NCI-H2029 (cell line): ENCODE measurements at regions not wholly inside any gene's neighbourhood (a gene's known extent, or its start where the extent isn't known, plus 50 kb on each side); places are given as distances from the start of the nearest gene placed in this dataset.
"Not testable (repeated sequence)": the region's sequence is repeated elsewhere in the genome, so short reads cannot be mapped to it uniquely, and the experiment has no call there.

Experiments
- DNase-seq: peaks from one replicate; lab custom pipeline; 2025; lab: John Stamatoyannopoulos, UW

DNA sequence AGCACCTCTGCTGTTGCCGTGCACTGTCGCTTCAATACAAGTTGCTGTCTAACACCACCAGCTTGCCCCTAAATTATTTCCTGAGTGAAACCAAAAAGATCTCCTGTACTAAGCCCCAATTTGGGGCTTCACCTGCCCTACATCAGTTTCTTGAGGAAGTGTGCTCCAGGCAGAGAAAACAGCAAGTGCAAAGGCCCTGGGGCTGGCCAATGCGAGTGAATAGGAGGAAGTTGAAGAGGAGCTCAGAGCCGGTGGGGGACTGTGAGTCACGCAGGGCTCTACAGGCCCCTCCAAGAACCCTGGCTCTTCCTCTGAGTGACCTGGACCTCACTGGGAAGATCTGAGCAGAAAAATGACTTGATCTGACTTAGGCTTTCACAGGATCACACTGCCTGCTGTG lies 117.2 kb downstream of the IPO8 start:
- no peak for DNase-seq

DNA sequence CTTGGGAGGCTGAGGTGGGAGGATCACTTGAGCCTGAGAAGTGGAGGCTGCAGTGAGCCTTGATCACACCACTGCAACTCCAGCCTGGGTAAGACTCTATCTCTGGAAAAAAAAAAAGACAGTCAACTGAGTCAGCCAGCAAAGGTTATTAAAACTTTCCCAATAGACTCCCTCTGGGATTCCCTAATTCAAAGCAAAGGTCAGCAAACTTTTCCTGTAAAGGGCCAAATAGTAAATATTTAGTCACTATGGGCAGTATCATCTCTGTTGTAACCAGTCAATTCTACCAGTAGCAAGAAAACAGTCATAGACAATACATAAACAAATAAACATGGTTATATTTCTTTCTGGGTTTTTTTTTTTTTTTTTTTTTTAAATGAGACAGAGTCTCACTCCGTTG lies 122.5 kb downstream of the IPO8 start:
- DNase-seq: no peak

DNA sequence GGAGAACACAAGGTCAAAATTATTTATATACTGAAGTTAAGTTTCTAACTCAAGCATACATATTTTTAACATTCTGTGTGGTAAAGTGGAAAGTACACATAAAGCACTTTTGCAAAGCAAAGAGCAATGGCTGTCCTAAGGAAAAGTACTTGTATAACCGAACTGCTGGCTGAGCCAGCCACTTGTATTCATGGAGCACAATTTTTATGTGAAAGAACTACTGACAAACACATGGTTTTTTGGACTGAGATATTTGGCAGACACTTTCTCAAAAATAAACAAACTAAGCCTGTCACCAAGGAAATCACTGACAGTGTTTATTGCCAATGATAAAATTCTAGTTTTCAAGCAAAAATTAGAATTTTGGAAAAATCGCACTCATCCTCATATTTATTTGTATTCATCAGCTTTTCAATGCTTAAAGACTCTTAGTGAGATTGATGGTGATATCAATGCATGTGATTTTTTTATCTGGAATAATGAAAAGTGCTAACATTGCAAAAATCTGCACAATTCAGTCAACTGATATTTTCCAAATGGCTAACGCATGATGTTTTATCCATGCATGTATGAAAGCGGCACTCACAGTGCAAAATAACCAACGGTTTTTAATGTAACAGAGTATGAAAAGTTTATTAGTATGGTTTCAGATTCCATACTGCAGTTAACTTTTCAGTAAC lies 125.3 kb downstream of the IPO8 start:
- DNase-seq: no peak

DNA sequence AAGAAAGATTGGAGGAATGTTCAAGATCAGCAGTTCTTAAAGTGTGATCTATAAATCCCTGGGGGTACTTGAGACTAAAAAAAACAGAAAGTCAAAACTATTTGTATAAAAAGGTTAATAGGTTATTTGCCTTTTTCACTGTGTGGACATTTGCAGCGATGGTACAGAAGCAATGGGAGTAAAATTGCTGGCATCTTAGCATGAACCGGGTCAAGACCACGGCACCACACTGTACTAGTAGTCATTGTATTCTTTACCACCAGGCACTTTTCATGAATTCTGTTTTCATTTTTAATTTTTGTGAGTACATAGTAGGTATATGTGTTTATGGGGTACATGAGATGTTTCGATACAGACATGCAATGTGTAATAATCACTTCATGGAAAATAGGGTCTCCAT lies 126.2 kb downstream of the IPO8 start:
- DNase-seq: no peak

DNA sequence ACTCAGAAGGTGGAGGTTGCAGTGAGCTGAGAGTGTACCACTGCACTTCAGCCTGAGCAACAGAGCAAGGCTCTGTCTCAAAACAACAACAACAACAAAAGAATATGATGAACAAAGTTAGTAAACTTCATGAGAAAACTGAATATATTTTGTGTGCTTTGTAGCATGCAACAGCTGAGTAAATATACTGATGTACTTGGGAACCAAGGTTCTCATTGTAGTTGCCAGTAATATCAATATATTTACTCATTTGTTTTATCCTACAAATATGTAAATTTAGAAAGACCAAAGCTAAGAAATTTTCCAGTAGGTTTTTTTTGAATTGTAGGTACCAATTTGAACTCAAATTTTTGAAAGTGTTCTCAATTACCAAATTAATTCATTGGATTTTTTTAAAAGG lies 127.2 kb downstream of the IPO8 start:
- DNase-seq: no peak

DNA sequence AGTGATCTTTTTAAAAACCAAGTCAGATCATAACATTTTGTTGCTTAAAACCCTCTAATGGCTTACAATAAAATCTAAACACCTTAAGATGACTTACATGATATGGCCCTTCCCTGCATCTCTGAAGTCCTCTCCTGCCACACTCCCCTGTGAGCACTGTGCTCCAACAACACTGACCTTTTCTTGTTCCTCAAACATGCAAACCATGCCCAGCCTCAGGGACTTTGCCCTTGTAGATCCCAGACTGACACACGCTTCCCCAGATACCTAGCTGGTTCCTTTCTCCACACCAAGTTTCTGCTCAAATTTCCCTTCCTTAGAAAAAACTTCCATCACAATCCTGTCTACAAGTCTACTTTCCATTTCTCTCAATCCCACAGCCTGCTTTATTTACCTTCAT lies 128.6 kb downstream of the IPO8 start:
- no peak for DNase-seq

DNA sequence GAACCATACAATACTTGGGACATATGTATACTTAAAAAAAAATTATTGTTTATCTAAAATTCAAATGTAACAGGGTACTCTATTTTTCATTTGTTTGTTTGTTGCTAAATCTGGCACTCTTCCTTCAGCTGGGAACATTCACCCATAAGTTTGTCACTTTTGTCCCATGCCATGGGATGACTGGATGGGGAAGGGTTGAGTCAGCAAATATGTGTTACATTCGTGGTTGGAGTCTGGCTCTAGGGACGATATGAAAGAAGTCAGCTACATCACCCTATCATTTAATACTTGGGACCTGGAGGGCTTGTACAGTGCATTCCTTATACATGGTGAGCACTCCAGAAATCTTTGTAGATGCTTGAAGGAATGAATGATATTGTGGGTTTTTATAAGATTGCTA lies 131.3 kb downstream of the IPO8 start:
- no peak for DNase-seq

DNA sequence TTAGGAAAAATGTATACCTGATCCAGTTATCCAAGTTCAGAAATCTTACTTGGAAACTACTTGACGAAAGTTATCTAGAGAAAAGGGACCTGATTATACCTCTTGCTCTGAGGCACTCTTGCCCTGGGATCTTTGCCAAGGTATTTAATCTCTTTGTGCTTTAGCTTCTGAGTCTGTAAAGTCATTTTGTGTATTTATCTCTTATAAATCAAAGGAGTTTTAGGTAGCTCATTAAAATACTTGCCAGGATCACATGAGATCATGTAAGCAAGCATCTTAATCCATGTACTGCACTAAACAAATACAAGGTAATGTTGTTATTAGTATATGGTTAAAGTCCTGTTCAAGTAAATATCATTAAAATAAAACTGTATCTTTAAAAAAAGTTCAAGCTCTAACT lies 147.5 kb downstream of the IPO8 start:
- no peak for DNase-seq

DNA sequence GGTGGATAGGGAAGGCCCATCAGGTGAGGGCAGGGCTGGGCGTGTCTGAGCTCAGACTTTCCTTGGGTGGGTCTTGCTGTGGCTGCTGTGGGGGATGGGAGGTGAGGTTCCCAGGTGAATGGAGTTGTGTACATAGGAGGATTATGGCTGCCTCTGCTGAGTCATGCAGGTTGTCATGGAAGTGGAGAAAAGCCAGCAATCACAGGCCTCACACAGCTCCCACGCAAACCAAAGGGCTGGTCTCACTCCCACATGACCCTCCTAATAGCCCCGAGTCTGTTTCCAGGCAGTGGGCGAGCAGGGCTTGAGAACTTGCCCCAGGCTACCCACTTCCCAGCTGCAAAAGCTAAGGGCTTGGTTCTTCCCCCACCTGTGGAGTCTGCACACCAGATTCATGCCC lies 149.5 kb downstream of the IPO8 start:
- no peak for DNase-seq

DNA sequence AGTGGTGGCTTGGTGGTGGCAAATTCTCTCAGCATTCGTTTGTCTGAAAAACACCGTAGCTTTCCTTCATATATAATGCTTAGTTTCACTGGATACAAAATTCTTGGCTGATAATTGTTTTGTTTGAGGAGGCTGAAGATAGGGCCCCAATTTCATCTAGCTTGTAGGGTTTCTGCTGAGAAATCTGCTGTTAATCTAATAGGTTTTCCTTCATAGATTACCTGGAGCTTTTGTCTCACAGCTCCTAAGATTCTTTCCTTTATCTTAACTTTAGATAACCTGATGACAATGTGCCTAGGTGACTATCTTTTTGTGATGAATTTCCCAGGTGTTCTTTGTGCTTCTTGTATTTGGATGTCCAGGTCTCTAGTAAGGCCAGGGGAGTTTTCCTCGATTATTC lies 151.0 kb downstream of the IPO8 start:
- not testable (repeated sequence) for DNase-seq

DNA sequence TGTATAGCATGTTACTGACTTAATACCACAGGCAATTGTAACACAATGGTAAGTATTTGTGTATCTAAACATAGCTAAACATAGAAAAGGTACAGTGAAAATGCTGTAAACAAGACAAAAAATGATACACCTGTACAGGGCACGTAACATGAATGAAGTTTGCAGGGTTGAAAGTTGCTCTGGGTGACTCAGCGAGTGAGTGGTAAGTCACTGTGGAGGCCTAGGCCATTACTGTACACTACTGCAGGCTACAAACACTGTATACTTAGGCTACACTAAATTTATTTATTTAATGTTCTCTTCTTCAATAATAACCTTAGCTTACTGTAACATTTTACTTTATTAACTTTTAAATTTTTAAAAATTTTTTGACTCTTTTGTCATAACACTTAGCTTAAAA lies 158.4 kb downstream of the IPO8 start:
- DNase-seq: no peak

DNA sequence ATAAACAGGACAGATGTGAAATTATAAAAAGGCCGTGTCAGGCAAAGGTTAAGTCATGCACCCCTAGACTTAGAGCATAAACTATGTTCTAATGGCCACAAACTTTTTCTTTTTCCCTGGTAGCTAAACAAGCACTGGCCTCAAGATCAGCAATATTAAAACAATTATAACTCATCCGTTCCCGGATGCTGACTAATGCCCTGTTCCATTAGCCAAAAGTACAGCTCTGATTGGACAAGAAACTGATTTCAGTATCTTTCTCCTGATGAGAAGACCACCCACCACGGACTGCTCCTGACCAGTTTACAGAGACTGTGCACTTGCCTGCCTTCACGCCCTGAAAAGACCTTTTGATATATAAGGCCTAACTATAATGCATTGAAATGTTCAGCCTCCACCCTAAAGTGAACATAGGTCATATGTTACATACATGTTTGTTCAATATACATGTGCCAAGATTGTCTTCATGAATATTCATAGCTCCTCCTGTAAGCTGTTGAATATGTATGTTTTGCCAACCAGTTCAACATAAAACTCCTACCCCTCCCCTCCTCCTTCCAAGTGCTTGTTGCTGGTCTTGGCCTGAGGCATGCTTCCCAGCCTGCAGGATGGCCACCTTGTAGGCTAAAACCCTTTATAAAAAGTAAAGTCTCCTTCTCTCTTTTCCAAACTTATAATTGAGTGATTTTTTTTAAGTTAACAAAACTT lies 162.0 kb downstream of the IPO8 start:
- DNase-seq: no peak

DNA sequence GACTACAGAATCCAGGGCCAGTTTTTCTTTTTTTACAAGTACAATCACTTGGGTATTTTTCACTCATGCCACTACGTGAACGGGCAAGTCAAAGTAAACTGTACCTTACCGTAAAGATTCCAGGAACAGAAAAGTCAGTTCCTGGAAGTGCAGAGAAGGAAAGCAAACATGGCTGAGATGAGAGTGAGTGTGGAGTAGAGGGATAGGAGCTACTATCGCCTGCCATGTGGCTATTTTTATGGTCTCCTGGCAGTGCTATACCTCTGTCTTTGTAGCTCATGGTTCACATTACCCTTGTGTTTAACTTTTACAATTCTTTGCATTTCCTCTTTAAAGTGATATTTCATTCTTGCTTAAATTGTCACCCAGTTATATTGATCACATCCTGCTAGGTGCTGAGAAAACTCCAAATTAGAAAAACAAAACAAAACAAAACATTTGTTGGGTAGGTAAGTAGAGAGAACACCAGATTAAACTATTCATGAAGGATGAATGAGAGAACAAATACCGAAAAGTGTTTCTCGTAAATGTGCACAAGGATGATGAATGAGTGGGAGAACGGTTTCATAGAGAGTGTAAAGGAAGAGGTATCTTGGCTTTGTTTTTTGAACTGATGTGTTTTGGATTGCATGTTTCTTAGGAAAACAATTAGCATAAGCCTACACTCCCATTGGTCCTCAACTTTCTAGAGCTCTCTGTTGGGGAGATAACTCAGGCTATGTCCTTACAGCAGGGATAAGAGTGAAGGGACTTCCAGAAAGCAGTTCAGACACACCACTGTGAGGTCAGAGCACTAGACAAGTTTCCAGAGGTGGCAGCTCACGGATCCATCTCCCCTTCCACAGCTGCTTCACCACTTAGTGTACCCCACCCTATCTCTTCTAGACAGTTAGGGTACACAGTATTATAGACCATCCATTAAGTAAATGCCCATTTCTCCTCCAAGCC lies 163.7 kb downstream of the IPO8 start:
- DNase-seq: no peak

DNA sequence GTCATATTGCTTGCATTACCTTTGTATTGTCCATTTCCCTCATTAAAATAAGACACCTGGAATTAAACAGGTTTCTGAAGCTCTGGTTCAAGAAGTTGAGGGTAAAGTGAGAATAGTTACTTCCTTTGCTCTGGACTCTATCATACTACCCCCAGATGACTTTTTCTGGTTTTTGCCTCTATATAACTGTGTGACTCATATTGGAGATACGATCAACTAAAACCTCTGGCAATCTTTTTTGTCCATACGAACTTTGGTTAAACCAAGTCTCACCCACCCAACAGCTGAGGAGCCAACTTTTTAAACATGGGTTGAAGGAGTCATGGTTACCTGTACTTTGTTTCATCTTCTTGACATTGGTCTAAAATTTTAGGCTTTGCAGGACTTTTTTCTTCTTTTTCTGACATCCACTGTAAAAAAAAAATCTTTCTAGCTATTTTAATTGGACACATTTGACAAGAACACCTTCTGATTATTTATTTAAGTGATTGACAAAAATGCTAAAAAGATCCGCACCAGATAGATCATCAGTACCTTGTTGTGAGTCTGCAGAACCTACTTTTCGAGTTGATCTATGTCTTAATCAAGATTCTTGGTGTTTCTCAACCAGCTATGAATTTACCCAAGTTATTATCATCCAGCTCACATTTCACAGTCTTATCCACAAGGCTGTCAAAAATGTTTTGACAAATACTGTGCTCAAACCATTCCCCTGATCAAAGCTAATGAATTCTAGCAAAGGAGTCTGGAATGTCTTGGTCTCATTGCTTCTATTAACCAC lies 166.0 kb downstream of the IPO8 start:
- no peak for DNase-seq

DNA sequence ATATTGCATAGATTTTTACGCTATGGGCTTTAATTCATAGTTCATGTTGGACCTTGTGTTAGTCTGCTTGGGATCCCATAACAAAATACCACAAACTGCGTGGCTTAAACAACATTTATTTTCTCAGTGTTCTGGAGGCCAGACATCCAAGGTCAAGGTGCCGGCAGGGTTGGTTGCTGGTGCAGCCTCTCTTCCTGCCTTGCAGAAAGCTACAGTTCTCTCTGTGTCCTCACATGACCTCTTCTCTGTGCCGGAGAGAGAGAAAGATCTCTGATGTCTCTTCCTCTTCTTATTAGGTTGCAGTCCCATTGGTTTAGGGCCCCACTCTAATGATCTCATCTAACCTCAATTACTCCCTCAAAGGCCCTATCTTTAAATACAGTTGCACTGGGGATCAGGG lies 170.5 kb downstream of the IPO8 start:
- no peak for DNase-seq

DNA sequence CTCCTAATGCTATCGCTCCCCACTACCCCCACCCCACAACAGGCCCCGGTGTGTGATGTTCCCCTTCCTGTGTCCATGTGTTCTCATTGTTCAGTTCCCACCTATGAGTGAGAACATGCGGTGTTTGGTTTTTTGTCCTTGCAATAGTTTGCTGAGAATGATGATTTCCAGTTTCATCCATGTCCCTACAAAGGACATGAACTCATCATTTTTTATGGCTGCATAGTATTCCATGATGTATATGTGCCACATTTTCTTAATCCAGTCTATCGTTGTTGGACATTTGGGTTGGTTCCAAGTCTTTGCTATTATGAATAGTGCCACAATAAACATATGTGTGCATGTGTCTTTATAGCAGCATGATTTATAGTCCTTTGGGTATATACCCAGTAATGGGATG lies 175.4 kb downstream of the IPO8 start:
- DNase-seq: not testable (repeated sequence)

DNA sequence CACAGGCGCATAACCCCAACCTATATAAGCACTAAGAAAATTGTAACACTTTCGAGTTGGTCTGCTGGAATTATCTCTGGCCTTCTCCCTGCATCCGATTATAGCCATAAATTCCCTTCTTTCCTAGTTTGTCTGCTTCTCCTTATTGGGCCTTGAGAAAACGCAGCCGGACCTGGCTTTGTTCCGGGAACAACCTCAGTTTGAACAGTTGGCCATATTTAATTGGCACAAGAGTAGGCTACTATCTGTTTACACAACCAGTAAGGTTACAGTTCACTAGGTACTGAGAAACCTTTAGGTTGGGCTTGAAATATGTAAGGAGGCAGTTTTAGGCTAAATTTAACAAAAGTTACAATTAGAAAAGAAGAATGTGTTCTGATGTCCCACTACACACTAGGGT lies 176.1 kb downstream of the IPO8 start:
- peak; percentile 38 for DNase-seq

DNA sequence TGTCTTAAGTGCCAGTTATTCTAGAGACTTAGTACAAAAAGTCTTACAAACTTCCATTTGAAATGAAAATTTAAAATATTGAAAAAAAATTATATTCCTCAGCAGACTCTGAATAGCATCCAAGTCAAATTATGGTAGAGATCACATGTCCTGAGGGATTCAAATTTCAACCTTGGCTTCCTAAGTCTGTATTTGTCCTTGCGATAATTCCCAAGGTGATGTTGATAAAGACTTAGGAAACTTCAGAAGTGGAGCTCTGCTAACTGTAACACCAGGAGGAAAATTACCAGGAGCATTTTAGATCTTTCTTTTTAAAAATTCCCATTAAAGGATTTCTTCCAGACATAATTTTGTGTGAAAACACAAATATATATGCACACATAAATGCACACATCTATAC lies 178.3 kb downstream of the IPO8 start:
- DNase-seq: no peak

DNA sequence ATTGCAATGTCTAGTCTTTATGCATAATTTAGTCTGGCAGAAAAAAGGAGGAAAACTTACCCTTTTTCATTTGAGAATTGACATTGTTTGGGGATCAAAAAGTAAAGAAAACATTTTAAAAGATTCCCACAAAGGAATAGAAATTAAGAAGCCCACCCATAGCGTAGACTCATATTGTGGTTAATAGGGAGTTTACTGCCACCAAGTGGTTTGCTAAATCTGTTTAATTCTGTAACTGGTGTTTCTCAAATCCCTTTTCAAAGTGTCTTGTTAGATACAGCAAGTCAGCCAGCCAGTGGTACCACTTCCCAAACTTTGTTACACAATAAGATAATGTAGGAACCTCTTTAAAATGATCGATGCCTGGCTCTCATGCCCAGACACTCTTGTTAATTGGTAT lies 180.3 kb downstream of the IPO8 start:
- DNase-seq: no peak

DNA sequence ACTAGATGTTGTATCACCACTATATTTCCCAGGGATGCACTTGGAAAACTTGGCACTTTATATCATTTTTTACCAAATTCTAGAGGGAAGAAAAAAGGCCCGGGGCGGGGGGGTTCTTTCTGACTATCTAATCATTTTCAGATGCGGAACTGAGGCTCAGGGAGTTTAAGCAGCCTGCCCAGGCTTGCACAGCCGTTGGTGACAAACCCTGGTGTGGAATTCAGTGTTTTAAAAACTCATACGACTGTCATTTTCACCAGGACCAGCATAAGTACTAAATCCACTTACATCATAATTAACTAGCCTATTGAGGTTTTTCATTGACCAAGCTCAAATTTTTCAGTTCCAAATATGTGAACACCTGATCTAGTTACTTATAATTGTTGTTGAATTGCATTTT lies 181.0 kb downstream of the IPO8 start:
- no peak for DNase-seq

DNA sequence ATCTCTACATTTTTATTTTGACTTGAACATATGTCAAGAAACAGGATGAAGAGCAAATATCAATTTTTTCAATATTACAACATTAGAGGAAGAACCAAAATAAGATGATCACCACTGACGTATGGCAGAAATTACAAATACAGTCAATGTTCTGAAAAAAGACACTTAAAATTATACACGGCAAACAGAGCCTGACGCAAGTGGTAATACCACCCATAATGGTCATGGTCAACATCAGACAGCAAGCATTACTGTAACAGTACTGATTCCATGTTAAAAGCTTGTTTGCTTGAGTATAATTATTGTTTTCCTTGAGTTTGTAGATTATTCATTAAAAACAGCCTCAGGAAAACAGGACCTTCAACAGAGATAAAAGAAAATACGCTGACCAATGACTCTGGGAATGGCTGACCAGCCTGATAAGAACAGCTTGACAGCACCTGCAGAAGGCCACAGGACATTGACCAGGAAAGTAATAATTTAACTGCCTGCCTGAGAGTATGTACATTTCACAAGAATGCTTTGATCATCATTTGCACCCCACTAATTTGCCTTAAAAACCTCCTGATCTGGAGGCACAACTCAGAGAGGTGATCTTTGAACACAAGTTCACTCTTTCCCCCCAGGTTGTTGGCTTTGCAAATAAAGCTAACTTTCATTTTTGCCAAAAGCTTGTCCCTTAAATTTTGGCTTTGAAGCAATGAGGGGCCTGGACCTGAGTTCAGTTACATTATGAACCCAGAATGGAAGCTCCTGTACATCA lies 187.3 kb downstream of the IPO8 start:
- no peak for DNase-seq
